CD8-positive, alpha-beta memory T cell (primary cell): ENCODE measurements at regions not wholly inside any gene's neighbourhood (a gene's known extent, or its start where the extent isn't known, plus 50 kb on each side); places are given as distances from the start of the nearest gene placed in this dataset.
A peak's percentile ranks its signal among the peaks of the same experiment; 100 is the strongest.
"Not testable (repeated sequence)": the region's sequence is repeated elsewhere in the genome, so short reads cannot be mapped to it uniquely, and the experiment has no call there.

Experiments
- CTCF ChIA-PET: fragments of 350-600 bp; sonication (Branson Sonifier 250); formaldehyde crosslinking; loops from one replicate; lab custom pipeline; 2021; ENCODE audit warnings: antibody characterized with exemption; lab: Charles Lee
- POLR2A ChIA-PET: fragments of 350-600 bp; sonication (Branson Sonifier 250); formaldehyde crosslinking; loops from one replicate; lab custom pipeline; 2021; ENCODE audit warnings: antibody characterized with exemption; lab: Charles Lee
- DNase-seq, 5 donors: peaks; one replicate each; pipeline versions ENCODE4 v3.0.0 to v3.0.0-alpha.2; 2020 to 2022; ENCODE audit warnings: mixed read lengths in 1 of 5
- H3K27ac ChIP-seq: one replicate; pipeline ENCODE4 v1.7.0; 2013; ENCODE audit warnings: low read depth, mild to moderate bottlenecking, low read length, moderate library complexity
- H3K27me3 ChIP-seq: 2 replicates; pipeline ENCODE4 v1.7.0; 2013; ENCODE audit warnings: low read length, mild to moderate bottlenecking; ENCODE audit not compliant: insufficient read depth, poor library complexity, severe bottlenecking
- H3K36me3 ChIP-seq: 2 replicates; pipeline ENCODE4 v1.7.0; 2013; ENCODE audit warnings: mild to moderate bottlenecking, low read length, moderate library complexity; ENCODE audit not compliant: insufficient read depth
- H3K4me1 ChIP-seq: 2 replicates; pipeline ENCODE4 v1.7.0; 2013; ENCODE audit warnings: mild to moderate bottlenecking, low read length, moderate library complexity; ENCODE audit not compliant: insufficient read depth
- H3K4me3 ChIP-seq: 2 replicates; pipeline ENCODE4 v1.7.0; 2013; ENCODE audit warnings: mild to moderate bottlenecking, low read length
- H3K9me3 ChIP-seq: 2 replicates; pipeline ENCODE4 v1.7.0; 2013; ENCODE audit warnings: mild to moderate bottlenecking, low read length
- H3K27ac Mint-ChIP-seq, 8 donors: one replicate each; pipeline ENCODE4 v1.8.0; 2020 to 2021; ENCODE audit warnings: mixed read lengths in 8 of 8, mild to moderate bottlenecking in 6 of 8, inconsistent platforms in 3 of 8, moderate library complexity in 3 of 8
- H3K27me3 Mint-ChIP-seq, 2 donors: one replicate each; pipeline ENCODE4 v1.8.0; 2020 to 2021; ENCODE audit warnings: mixed read lengths in 2 of 2, mild to moderate bottlenecking in 1 of 2, moderate library complexity in 1 of 2
- H3K36me3 Mint-ChIP-seq, 3 donors: one replicate each; pipeline ENCODE4 v1.8.0; 2020 to 2021; ENCODE audit warnings: mixed read lengths in 3 of 3, inconsistent platforms in 1 of 3, mild to moderate bottlenecking in 1 of 3
- H3K4me1 Mint-ChIP-seq, 3 donors: one replicate each; pipeline ENCODE4 v1.8.0; 2020 to 2021; ENCODE audit warnings: mixed read lengths in 3 of 3, inconsistent platforms in 1 of 3, mild to moderate bottlenecking in 1 of 3
- H3K4me3 Mint-ChIP-seq, 7 donors: one replicate each; pipeline ENCODE4 v1.8.0; 2020 to 2021; ENCODE audit warnings: mixed read lengths in 7 of 7, mild to moderate bottlenecking in 6 of 7, moderate library complexity in 4 of 7, inconsistent platforms in 2 of 7
- H3K9me3 Mint-ChIP-seq, 5 donors: one replicate each; pipeline ENCODE4 v1.8.0; 2020 to 2022; ENCODE audit warnings: mixed read lengths in 5 of 5, mild to moderate bottlenecking in 3 of 5, moderate library complexity in 2 of 5, inconsistent platforms in 1 of 5

DNA sequence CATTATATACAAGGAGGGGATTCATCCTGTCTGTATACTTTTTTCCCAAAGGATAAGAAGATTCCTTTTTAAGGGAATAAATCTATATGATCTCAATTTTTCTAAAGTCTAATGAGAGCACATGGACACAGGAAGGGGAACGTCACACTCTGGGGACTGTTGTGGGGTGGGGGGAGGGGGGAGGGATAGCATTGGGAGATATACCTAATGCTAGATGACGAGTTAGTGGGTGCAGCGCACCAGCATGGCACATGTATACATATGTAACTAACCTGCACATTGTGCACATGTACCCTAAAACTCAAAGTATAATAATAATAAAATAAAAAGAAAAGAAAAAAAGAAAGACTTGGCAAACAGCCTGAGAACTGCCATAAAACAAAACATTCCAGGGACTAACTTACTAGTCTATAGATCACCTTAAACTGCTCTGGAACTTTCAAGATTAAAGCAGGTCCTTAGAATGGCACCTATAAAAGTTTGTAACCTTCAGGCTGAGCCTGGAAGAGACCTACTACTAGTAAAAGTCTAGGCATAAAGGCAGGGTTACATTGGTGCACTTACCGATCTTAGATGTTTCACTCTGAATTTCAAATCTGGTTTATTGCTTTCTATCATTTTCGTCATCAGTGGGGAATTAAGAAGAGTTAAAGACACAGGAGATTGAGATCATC is 780.6 kb downstream of the SLITRK1 start:
- H3K9me3 ChIP-seq, H3K4me1 ChIP-seq, POLR2A ChIA-PET, H3K36me3 Mint-ChIP-seq, CTCF ChIA-PET, H3K27me3 ChIP-seq, H3K27ac Mint-ChIP-seq, H3K4me1 Mint-ChIP-seq, H3K27me3 Mint-ChIP-seq, H3K4me3 ChIP-seq, H3K4me3 Mint-ChIP-seq, DNase-seq, H3K36me3 ChIP-seq: not testable (repeated sequence)
- H3K27ac ChIP-seq = peak overlapping the region; percentile 38
- H3K9me3 Mint-ChIP-seq = peaks cover 0 to 14% (median 4%) of the 10 kb centered on the region in 5 donors

DNA sequence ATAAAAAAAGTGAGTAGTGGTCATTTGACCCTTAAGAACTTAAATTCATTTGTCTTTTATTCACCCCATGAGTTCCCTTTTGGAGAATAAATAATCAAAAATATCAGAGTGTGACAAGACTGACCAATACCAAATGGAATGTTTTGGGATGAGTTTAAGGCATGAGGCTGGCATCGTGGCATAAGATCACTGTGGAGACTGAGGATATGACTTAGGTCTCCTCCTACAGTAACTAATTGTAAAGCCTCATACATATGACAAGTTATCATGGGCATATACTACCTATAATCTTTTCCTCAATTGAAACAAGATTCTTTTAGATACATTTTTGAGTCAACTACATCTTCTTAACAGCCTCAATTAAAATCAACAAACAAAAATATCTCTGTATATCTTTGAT is 782.0 kb downstream of the SLITRK1 start:
- Mint-ChIP-seq H3K36me3 (no peaks in the 10 kb centered on the region), H3K4me1 (no peaks in the 10 kb centered on the region), H3K27ac (no peak overlapping the region), H3K9me3 (peaks cover 0 to 15% (median 3%) of the 10 kb centered on the region in 5 donors), H3K27me3 (no peaks in the 10 kb centered on the region), H3K4me3 (no peak overlapping the region)
- CTCF ChIA-PET = no interaction called here
- Histone ChIP-seq H3K36me3 (no peaks in the 10 kb centered on the region), H3K9me3 (no peaks in the 10 kb centered on the region), H3K4me3 (no peak overlapping the region), H3K4me1 (no peaks in the 10 kb centered on the region), H3K27me3 (no peaks in the 10 kb centered on the region), H3K27ac (no peak overlapping the region)
- no peak for DNase-seq
- POLR2A ChIA-PET = no interaction called here

DNA sequence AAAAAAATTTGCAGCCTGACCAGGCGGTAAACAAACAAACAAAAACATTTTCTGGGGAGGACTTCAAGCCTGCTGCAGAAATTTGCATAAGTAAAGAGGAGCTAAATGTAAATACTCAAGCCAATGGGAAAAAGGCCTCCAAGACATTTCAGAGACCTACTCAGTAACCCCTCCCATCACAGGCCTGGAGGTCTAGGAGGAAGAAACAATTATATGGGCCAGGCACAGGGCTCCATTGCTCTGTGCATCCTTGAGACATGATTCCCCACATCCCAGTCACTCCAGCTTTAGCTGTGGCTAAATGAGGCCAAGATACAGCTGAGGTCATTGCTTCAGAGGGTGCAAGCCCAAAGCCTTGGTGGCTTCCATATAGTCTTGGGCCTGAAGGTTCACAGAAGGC is 793.4 kb downstream of the SLITRK1 start:
- Histone ChIP-seq H3K4me1 (no peaks in the 10 kb centered on the region), H3K9me3 (no peaks in the 10 kb centered on the region), H3K27ac (no peak overlapping the region), H3K36me3 (no peaks in the 10 kb centered on the region), H3K4me3 (no peak overlapping the region), H3K27me3 (no peaks in the 10 kb centered on the region)
- H3K9me3 Mint-ChIP-seq = peaks cover 4 to 19% (median 10%) of the 10 kb centered on the region in 5 donors
- DNase-seq = no peak
- CTCF ChIA-PET = no interaction called here
- H3K4me1 Mint-ChIP-seq = no peaks in the 10 kb centered on the region
- no peaks in the 10 kb centered on the region for H3K27me3 Mint-ChIP-seq
- no peak overlapping the region for H3K27ac Mint-ChIP-seq
- H3K4me3 Mint-ChIP-seq = no peak overlapping the region
- POLR2A ChIA-PET = no interaction called here
- no peaks in the 10 kb centered on the region for H3K36me3 Mint-ChIP-seq

DNA sequence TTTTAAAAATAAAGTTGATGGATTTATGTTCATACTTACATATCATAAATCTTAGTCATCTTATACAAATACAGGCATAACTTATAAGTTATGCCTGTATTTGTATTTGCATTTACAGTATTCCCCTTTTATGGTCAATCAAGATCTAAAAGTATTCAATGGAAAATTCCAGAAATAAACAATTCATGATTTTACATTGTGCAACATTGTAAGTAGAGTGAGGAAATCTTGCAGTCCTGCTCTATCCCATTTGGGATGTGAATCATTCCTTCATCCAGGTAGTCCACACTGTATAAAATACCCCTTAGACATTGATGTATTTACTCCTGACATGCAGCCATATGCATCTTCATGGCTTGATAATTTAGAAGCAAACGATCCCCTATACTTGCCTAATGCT is 795.3 kb downstream of the SLITRK1 start:
- no peak for DNase-seq
- Mint-ChIP-seq H3K4me1 (no peaks in the 10 kb centered on the region), H3K36me3 (no peaks in the 10 kb centered on the region), H3K27ac (no peak overlapping the region), H3K27me3 (no peaks in the 10 kb centered on the region), H3K9me3 (peaks cover 4 to 18% (median 10%) of the 10 kb centered on the region in 5 donors), H3K4me3 (no peak overlapping the region)
- no peaks in the 10 kb centered on the region for H3K9me3 ChIP-seq
- no peaks in the 10 kb centered on the region for H3K4me1 ChIP-seq
- H3K27ac ChIP-seq = no peak overlapping the region
- H3K27me3 ChIP-seq = no peaks in the 10 kb centered on the region
- H3K36me3 ChIP-seq = no peaks in the 10 kb centered on the region
- POLR2A ChIA-PET = no interaction called here
- CTCF ChIA-PET = no interaction called here
- no peak overlapping the region for H3K4me3 ChIP-seq

DNA sequence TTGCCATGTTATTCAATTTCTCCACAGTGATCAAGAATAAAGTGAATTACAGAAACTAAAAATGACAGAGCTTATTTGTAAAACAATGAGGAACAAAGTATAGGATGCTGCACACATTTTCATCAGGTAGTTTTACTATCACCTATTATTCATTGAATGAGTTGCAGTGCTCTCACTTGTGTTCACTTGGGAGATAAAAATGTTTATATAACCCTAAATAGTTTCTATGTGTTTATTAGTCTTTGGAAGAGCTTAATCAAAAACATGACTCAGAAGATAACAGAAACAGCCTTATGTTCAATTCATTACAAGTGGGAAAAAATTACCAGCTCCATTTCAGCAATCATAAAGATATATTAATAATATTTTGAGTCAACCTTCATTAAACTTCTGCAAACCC is 796.2 kb downstream of the SLITRK1 start:
- H3K27me3 ChIP-seq = no peaks in the 10 kb centered on the region
- Mint-ChIP-seq H3K27ac (no peak overlapping the region), H3K36me3 (no peaks in the 10 kb centered on the region), H3K27me3 (no peaks in the 10 kb centered on the region), H3K4me1 (no peaks in the 10 kb centered on the region), H3K9me3 (peaks cover 4 to 17% (median 7%) of the 10 kb centered on the region in 5 donors), H3K4me3 (no peak overlapping the region)
- no peaks in the 10 kb centered on the region for H3K4me1 ChIP-seq
- CTCF ChIA-PET = no interaction called here
- H3K4me3 ChIP-seq = no peak overlapping the region
- H3K36me3 ChIP-seq = no peaks in the 10 kb centered on the region
- POLR2A ChIA-PET = no interaction called here
- DNase-seq = no peak
- no peaks in the 10 kb centered on the region for H3K9me3 ChIP-seq
- no peak overlapping the region for H3K27ac ChIP-seq

DNA sequence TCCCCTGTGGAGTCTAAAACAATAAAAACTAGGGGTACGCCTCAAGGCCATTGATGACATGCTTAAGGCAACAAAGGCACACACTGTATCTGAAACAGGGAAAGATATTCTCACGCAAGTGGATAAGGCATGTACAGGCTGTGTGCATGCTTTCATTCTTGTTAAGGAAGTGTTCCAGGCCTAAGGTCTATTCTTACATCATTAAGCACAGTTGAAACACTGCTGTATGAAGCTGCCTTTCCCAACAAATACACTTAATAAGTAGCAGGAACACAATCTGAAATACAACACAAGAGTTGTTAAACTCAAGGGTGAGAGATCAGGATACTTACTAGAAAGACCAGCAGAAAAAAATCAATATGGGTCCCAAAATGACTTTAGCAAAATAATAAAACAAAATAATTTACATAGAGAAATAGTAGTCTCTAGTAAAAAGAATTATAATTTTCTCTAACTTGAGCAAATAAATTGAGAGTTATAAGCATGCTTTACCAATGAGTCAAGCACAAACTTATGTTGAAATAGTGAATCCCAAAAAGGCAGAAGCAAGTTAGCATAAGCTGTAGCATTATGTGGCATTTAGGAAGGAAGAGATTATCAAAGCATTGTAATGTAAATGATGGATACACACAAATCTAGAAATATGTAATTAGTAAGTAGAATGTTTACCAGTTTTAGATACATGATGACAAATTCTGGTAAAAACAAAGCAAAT is 796.9 kb downstream of the SLITRK1 start:
- no peak overlapping the region for H3K4me3 Mint-ChIP-seq
- H3K36me3 ChIP-seq = no peaks in the 10 kb centered on the region
- no peaks in the 10 kb centered on the region for H3K27me3 Mint-ChIP-seq
- H3K9me3 Mint-ChIP-seq = peaks cover 0 to 21% (median 3%) of the 10 kb centered on the region in 5 donors
- CTCF ChIA-PET = no interaction called here
- no peak overlapping the region for H3K27ac ChIP-seq
- no peaks in the 10 kb centered on the region for H3K9me3 ChIP-seq
- H3K4me1 Mint-ChIP-seq = no peaks in the 10 kb centered on the region
- no peak for DNase-seq
- no peak overlapping the region for H3K27ac Mint-ChIP-seq
- H3K4me1 ChIP-seq = no peaks in the 10 kb centered on the region
- POLR2A ChIA-PET = no interaction called here
- no peaks in the 10 kb centered on the region for H3K27me3 ChIP-seq
- H3K36me3 Mint-ChIP-seq = no peaks in the 10 kb centered on the region
- H3K4me3 ChIP-seq = no peak overlapping the region

DNA sequence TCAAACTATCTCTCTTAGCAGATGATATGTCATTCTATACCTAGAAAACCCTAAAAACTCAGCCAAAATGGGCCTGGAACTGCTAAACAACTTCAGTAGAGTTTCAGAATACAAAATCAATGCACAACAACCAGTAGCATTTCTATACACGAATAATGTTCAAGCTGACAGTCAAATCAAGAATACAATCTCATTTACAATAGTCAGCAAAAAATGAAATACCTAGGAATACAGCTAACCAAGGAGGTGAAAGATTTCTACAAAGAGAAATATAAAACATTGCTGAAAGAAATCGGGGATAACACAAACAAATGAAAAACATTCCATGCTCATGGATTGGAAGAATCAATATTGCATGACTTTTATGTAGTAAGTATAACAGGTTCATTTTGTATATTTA is 804.8 kb downstream of the SLITRK1 start:
- POLR2A ChIA-PET = no interaction called here
- no peaks in the 10 kb centered on the region for H3K9me3 ChIP-seq
- H3K27ac Mint-ChIP-seq = no peak overlapping the region
- H3K27me3 ChIP-seq = no peaks in the 10 kb centered on the region
- H3K27me3 Mint-ChIP-seq = no peaks in the 10 kb centered on the region
- peaks cover 2 to 39% (median 5%) of the 10 kb centered on the region in 5 donors for H3K9me3 Mint-ChIP-seq
- no peak overlapping the region for H3K4me3 ChIP-seq
- no peaks in the 10 kb centered on the region for H3K36me3 Mint-ChIP-seq
- no peaks in the 10 kb centered on the region for H3K4me1 Mint-ChIP-seq
- DNase-seq = no peak
- no peak overlapping the region for H3K4me3 Mint-ChIP-seq
- no peak overlapping the region for H3K27ac ChIP-seq
- H3K36me3 ChIP-seq = no peaks in the 10 kb centered on the region
- H3K4me1 ChIP-seq = no peaks in the 10 kb centered on the region
- CTCF ChIA-PET = no interaction called here

DNA sequence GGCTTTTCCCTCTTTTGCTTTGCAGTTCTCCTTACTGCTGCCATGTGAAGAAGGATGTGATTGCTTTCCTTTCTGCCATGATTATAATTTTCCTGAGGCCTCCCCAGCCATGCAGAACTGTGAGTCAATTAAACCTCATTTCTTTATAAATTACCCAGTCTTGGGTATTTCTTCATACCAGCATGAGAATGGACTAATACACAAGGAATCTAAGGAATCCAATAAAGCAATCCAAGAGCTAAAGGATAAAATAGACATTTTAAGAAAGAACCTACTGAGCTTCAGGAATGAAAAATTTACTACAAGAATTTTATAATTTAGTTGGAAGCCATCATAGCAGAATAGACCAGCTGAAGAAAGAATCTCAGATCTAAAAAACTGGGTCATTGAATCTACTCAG is 808.3 kb downstream of the SLITRK1 start:
- POLR2A ChIA-PET, H3K36me3 ChIP-seq, CTCF ChIA-PET, H3K4me3 Mint-ChIP-seq, H3K9me3 ChIP-seq, H3K27me3 Mint-ChIP-seq, H3K36me3 Mint-ChIP-seq, H3K27me3 ChIP-seq, H3K27ac ChIP-seq, H3K4me1 ChIP-seq, H3K27ac Mint-ChIP-seq, DNase-seq, H3K4me3 ChIP-seq, H3K4me1 Mint-ChIP-seq: not testable (repeated sequence)
- H3K9me3 Mint-ChIP-seq = peaks cover 2 to 23% (median 9%) of the 10 kb centered on the region in 5 donors
